ENCODE measurements at regions not wholly inside any gene's neighbourhood (a gene's known extent, or its start where the extent isn't known, plus 50 kb on each side); places are given as distances from the start of the nearest gene placed in this dataset.

- no peak for DNase-seq (ENCODE audit: low read depth in 4 of 4, low spot score in 1 of 4)
These were observed 130.1 kb downstream of the MRPL36 start for GRCh38 chr5:1669276-1670155.

- no peak for DNase-seq (ENCODE audit: low read depth in 4 of 4, low spot score in 1 of 4)
These were observed 131.4 kb downstream of the MRPL36 start for GRCh38 chr5:1668141-1668721.

- DNase-seq (ENCODE audit: low read depth in 4 of 4, low spot score in 1 of 4): no peak
These were observed 131.9 kb downstream of the MRPL36 start for GRCh38 chr5:1667648-1668140.

GRCh38 chr5:1666812-1667588, 132.6 kb downstream of the MRPL36 start:
- DNase-seq (ENCODE audit: low read depth in 4 of 4, low spot score in 1 of 4): no peak

GRCh38 chr5:1666221-1666620, 133.4 kb downstream of the MRPL36 start:
- no peak for DNase-seq (ENCODE audit: low read depth in 4 of 4, low spot score in 1 of 4)

- DNase-seq (ENCODE audit: low read depth in 4 of 4, low spot score in 1 of 4): no peak
These were observed 133.8 kb downstream of the MRPL36 start for GRCh38 chr5:1665803-1666202.

GRCh38 chr5:1665231-1665630, 134.4 kb downstream of the MRPL36 start:
- no peak for DNase-seq (ENCODE audit: low read depth in 4 of 4, low spot score in 1 of 4)

- no peak for DNase-seq (ENCODE audit: low read depth in 4 of 4, low spot score in 1 of 4)
These were observed 136.5 kb downstream of the MRPL36 start for GRCh38 chr5:1663186-1663585.

- no peak for DNase-seq (ENCODE audit: low read depth in 4 of 4, low spot score in 1 of 4)
These were observed 137.0 kb downstream of the MRPL36 start for GRCh38 chr5:1662559-1663085.

- DNase-seq (ENCODE audit: low read depth in 4 of 4, low spot score in 1 of 4): no peak
These were observed 137.6 kb downstream of the MRPL36 start for GRCh38 chr5:1661831-1662558.

- no peak for DNase-seq (ENCODE audit: low read depth in 4 of 4, low spot score in 1 of 4)
These were observed 137.6 kb upstream of the LPCAT1 start for GRCh38 chr5:1661311-1661710.

- DNase-seq (ENCODE audit: low read depth in 4 of 4, low spot score in 1 of 4): no peak
These were observed 136.8 kb upstream of the LPCAT1 start for GRCh38 chr5:1660511-1660910.

GRCh38 chr5:1660001-1660400, 136.2 kb upstream of the LPCAT1 start:
- DNase-seq (ENCODE audit: low read depth in 4 of 4, low spot score in 1 of 4): no peak

- DNase-seq (ENCODE audit: low read depth in 4 of 4, low spot score in 1 of 4): no peak
These were observed 135.6 kb upstream of the LPCAT1 start for GRCh38 chr5:1659100-1659981.

- DNase-seq (ENCODE audit: low read depth in 4 of 4, low spot score in 1 of 4): no peak
These were observed 134.9 kb upstream of the LPCAT1 start for GRCh38 chr5:1658665-1659064.

GRCh38 chr5:1657161-1657741, 133.5 kb upstream of the LPCAT1 start:
- DNase-seq (ENCODE audit: low read depth in 4 of 4, low spot score in 1 of 4): no peak

GRCh38 chr5:1656271-1656975, 132.7 kb upstream of the LPCAT1 start:
- no peak for DNase-seq (ENCODE audit: low read depth in 4 of 4, low spot score in 1 of 4)

GRCh38 chr5:1655496-1656270, 131.9 kb upstream of the LPCAT1 start:
- no peak for DNase-seq (ENCODE audit: low read depth in 4 of 4, low spot score in 1 of 4)

Data from stimulated activated CD4-positive, alpha-beta T cell treated with anti-CD3 and anti-CD28 coated beads, Interleukin-1b, Interleukin-23, amount 100 ng/mL, for 24 hours (primary cell).